Panc1 (cell line): ENCODE measurements at regions not wholly inside any gene's neighbourhood (a gene's known extent, or its start where the extent isn't known, plus 50 kb on each side); places are given as distances from the start of the nearest gene placed in this dataset.

Experiments used
- ATAC-seq: fragments of 200-7000 bp; cut with Tn5 transposase; 2 replicates; pipeline ENCODE4 v1.9.1; 2020; ENCODE audit warnings: mild to moderate bottlenecking, moderate library complexity
- BruUV-seq: library from RNA; stranded (reverse); fragments of 400-500 nt; replicated peaks from 2 replicates; lab custom pipeline; 2021; lab: Mats Ljungman, UMichigan
- CTCF ChIA-PET: fragments of 300-600 bp; sonication (Branson Sonifier 250); formaldehyde crosslinking; loops from one replicate; lab custom pipeline; 2022; ENCODE audit warnings: antibody characterized with exemption; lab: Charles Lee
- POLR2A ChIA-PET: fragments of 300-600 bp; sonication (Branson Sonifier 250); formaldehyde crosslinking; loops from one replicate; lab custom pipeline; 2022; ENCODE audit warnings: antibody characterized with exemption; lab: Charles Lee
- DNase-seq: peaks from one replicate; pipeline ENCODE4 v3.0.0-alpha.2; 2010; ENCODE audit warnings: low read depth, low spot score
- H3K27ac ChIP-seq: 2 replicates; pipeline ENCODE4 v1.5.1; 2011; ENCODE audit warnings: mild to moderate bottlenecking, low read length, inconsistent platforms
- H3K27me3 ChIP-seq: fragments of 200-500 bp; sonication (Bioruptor generic); 2 replicates; pipeline ENCODE4 v1.6.0; 2014; ENCODE audit warnings: low read length, inconsistent platforms; ENCODE audit not compliant: control insufficient read depth, insufficient read depth
- H3K36me3 ChIP-seq: fragments of 200-500 bp; sonication (Bioruptor generic); 2 replicates; pipeline ENCODE4 v1.5.1; 2014; ENCODE audit warnings: inconsistent platforms, mild to moderate bottlenecking, low read length, moderate library complexity; ENCODE audit not compliant: control insufficient read depth, insufficient read depth
- H3K4me1 ChIP-seq: 2 replicates; pipeline ENCODE4 v1.5.1; 2011; ENCODE audit warnings: inconsistent platforms, mild to moderate bottlenecking, low read length, moderate library complexity; ENCODE audit not compliant: control insufficient read depth, insufficient read depth
- H3K4me3 ChIP-seq, 2 experiments: 2 replicates each; pipeline ENCODE4 v1.5.1; 2011 to 2012; ENCODE audit warnings: low read depth in 2 of 2, low read length in 2 of 2, mild to moderate bottlenecking in 2 of 2, inconsistent platforms in 1 of 2, moderate library complexity in 1 of 2
- H3K9me3 ChIP-seq: fragments of 200-500 bp; sonication (Bioruptor generic); 2 replicates; pipeline ENCODE4 v1.5.1; 2014; ENCODE audit warnings: low read depth, mild to moderate bottlenecking, inconsistent platforms, low read length, moderate library complexity; ENCODE audit not compliant: control insufficient read depth, insufficient read depth
- POLR2AphosphoS5 ChIP-seq: IDR thresholded peaks from 2 replicates; pipeline ENCODE4 v1.6.1; 2012; ENCODE audit warnings: mild to moderate bottlenecking, low read depth, low read length, moderate library complexity
- SIN3A ChIP-seq: IDR thresholded peaks from 2 replicates; pipeline ENCODE4 v1.6.1; 2012; ENCODE audit warnings: low read depth, mild to moderate bottlenecking, low read length, moderate library complexity, borderline replicate concordance; ENCODE audit not compliant: insufficient read depth
- TCF7L2 ChIP-seq: IDR thresholded peaks from 2 replicates; pipeline ENCODE4 v1.6.1; 2011; ENCODE audit warnings: mild to moderate bottlenecking, low read depth, low read length, inconsistent platforms
- in situ Hi-C: cut with HindIII; loops from 2 replicates; pipeline ENCODE4 v1.10.0; 2016; ENCODE audit warnings: low sequenced_read_pairs, low pct_unique_long_range_greater_than_20kb
- intact Hi-C: fragments of 100-400 bp; cut with micrococcal nuclease; formaldehyde crosslinking; loops from one replicate; pipeline ENCODE4 v1.10.0; 2022; ENCODE audit not compliant: unreplicated experiment
- TF ChIP-seq, protein P1 (sequence below): fragments of 450-650 bp; IDR thresholded peaks from 2 replicates; pipeline ENCODE4 v1.5.1; 2017; ENCODE audit warnings: mild to moderate bottlenecking
- TF ChIP-seq, protein P2 (sequence below), 2 experiments: IDR thresholded peaks; 2 replicates each; pipeline ENCODE4 v1.6.1; 2011 to 2012; ENCODE audit warnings: low read depth in 2 of 2, control low read depth in 1 of 2, low read length in 1 of 2, mild to moderate bottlenecking in 1 of 2, moderate library complexity in 1 of 2; ENCODE audit not compliant: insufficient read depth in 1 of 2

DNA sequence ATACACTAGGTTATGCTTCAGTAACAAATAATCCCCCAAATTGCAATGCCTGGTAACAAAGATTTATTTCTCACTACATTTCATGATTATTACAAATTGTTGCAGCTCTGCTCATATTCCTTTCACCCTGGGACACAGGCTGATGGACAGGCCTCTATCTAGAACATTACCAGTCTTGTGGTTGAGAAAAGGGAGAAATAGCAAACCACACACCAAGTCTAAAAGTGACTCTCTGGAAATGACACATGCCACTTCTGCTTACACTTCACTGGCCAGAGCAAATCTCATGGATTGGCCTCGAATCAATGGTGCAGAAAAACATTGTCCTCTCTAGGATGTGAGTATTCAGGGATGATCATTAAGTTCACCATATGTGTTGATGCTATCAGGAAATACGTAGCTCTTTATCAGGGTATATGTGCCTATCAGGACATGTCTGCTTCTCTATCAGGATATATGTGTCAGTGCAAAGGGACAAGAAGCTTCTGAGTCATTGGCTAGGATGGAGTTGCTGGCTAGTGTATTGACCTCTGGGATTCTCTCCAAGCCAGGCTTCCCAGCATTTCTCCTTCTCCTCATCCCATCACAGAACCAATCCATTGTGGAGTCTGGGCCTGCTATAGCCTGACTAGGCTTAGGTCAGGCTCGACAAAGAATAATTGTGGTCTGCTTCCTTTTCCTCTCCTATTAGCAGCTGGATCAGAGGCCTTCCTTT is 91.1 kb upstream of the CEP78 start:
- ATAC-seq, result no peak
- Histone ChIP-seq H3K9me3 (no peaks in the 10 kb centered on the region), H3K4me1 (no peaks in the 10 kb centered on the region), H3K27ac (no peak overlapping the region), H3K27me3 (no peaks in the 10 kb centered on the region), H3K4me3 (no peak overlapping the region), H3K36me3 (no peaks in the 10 kb centered on the region)
- TF ChIP-seq TCF7L2 (no peak), SIN3A (no peak), POLR2AphosphoS5 (no peak)
- TF ChIP-seq, protein P1, sequence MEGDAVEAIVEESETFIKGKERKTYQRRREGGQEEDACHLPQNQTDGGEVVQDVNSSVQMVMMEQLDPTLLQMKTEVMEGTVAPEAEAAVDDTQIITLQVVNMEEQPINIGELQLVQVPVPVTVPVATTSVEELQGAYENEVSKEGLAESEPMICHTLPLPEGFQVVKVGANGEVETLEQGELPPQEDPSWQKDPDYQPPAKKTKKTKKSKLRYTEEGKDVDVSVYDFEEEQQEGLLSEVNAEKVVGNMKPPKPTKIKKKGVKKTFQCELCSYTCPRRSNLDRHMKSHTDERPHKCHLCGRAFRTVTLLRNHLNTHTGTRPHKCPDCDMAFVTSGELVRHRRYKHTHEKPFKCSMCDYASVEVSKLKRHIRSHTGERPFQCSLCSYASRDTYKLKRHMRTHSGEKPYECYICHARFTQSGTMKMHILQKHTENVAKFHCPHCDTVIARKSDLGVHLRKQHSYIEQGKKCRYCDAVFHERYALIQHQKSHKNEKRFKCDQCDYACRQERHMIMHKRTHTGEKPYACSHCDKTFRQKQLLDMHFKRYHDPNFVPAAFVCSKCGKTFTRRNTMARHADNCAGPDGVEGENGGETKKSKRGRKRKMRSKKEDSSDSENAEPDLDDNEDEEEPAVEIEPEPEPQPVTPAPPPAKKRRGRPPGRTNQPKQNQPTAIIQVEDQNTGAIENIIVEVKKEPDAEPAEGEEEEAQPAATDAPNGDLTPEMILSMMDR, result no peak
- TF ChIP-seq, protein P2, sequence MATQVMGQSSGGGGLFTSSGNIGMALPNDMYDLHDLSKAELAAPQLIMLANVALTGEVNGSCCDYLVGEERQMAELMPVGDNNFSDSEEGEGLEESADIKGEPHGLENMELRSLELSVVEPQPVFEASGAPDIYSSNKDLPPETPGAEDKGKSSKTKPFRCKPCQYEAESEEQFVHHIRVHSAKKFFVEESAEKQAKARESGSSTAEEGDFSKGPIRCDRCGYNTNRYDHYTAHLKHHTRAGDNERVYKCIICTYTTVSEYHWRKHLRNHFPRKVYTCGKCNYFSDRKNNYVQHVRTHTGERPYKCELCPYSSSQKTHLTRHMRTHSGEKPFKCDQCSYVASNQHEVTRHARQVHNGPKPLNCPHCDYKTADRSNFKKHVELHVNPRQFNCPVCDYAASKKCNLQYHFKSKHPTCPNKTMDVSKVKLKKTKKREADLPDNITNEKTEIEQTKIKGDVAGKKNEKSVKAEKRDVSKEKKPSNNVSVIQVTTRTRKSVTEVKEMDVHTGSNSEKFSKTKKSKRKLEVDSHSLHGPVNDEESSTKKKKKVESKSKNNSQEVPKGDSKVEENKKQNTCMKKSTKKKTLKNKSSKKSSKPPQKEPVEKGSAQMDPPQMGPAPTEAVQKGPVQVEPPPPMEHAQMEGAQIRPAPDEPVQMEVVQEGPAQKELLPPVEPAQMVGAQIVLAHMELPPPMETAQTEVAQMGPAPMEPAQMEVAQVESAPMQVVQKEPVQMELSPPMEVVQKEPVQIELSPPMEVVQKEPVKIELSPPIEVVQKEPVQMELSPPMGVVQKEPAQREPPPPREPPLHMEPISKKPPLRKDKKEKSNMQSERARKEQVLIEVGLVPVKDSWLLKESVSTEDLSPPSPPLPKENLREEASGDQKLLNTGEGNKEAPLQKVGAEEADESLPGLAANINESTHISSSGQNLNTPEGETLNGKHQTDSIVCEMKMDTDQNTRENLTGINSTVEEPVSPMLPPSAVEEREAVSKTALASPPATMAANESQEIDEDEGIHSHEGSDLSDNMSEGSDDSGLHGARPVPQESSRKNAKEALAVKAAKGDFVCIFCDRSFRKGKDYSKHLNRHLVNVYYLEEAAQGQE (IDR thresholded peaks at IDR 0.05; ENCODE audit: insufficient read depth in 1 of 2, low read depth in 2 of 2, low read length in 1 of 2), result no peak
- in situ Hi-C loops, result no loop called here
- ChIA-PET POLR2A (no interaction called here), CTCF (no interaction called here)
- DNase-seq, result no peak
- no TSS peak for BruUV-seq
- intact Hi-C loops, result no loop called here

DNA sequence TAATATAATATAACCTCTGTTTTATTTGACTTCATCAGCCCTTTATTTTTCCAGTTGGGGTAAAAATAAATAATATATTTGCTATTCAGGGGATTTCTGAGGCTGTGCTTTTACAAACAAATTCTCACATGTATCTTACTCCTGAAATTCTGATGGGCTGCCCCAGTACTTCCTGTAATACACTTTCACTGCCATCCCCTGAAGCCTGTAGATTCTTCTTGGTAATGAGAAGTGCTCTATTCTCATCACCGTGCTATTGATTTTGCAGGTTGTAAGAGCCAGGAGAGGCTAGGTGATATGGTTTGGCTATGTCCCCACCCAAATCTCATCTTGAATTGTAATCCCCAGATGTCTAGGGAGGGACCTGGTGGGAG is 91.9 kb upstream of the CEP78 start:
- Histone ChIP-seq H3K27me3 (no peaks in the 10 kb centered on the region), H3K27ac (no peak overlapping the region), H3K9me3 (no peaks in the 10 kb centered on the region), H3K4me3 (no peak overlapping the region), H3K4me1 (no peaks in the 10 kb centered on the region), H3K36me3 (no peaks in the 10 kb centered on the region)
- DNase-seq (no peak), ATAC-seq (no peak)
- ChIA-PET POLR2A (no interaction called here), CTCF (interaction anchor here (0.5 kb wide), 1 partner anchor 94 kb away, joined by 7 read pairs; no protein-coding TSS in a partner anchor)
- intact Hi-C loops, result no loop called here
- TF ChIP-seq, protein P1, result no peak
- no peak for TF ChIP-seq SIN3A
- TF ChIP-seq, protein P2 (IDR thresholded peaks at IDR 0.05; ENCODE audit: insufficient read depth in 1 of 2, low read depth in 2 of 2, low read length in 1 of 2), result no peak
- TF ChIP-seq POLR2AphosphoS5, result no peak
- no peak for TF ChIP-seq TCF7L2
- BruUV-seq, result no TSS peak
- in situ Hi-C loops, result no loop called here
